Myocyte (in vitro differentiated cells): ENCODE measurements at regions not wholly inside any gene's neighbourhood (a gene's known extent, or its start where the extent isn't known, plus 50 kb on each side); places are given as distances from the start of the nearest gene placed in this dataset.

Experiments used
- DNase-seq: peaks from one replicate; pipeline ENCODE4 v3.0.0-alpha.2; 2012; ENCODE audit warnings: low read depth

DNA sequence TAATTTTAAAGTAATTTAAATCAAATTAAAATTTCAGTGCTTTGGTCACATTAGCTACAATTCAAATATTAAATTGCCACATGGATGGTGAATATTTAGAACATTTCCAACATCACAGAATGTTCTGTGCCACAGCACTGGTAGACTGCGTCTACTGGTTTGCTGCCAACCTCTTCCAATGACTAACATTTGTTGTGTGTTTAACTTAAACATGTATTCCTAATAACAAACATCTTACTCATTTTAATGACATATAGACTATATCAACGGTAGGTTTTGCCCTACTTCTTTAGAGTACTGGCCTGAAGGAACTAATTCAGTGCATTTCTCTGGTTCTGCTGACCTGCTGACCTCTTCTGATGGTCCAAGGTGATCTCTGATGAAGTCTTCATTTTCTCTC is 157.6 kb downstream of the DCK start:
- no peak for DNase-seq

DNA sequence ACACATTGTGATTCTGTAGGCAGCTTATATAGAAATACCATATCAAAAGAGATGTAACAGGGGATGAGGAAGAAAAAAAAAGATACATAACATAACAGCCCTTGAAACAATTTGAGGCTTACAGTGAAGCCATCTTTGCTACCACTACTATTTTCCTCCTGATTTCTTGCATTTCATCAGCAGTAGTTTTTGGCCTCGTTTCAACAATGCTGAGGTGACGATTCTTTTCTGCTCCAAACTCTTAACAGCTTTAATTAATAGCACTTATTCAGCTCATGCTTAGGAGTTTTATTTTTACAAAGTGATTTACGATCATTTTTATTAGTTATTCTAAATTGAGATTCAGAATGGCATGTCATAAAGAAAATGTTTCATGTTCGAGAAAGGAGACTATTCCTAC is 163.2 kb downstream of the DCK start:
- no peak for DNase-seq

DNA sequence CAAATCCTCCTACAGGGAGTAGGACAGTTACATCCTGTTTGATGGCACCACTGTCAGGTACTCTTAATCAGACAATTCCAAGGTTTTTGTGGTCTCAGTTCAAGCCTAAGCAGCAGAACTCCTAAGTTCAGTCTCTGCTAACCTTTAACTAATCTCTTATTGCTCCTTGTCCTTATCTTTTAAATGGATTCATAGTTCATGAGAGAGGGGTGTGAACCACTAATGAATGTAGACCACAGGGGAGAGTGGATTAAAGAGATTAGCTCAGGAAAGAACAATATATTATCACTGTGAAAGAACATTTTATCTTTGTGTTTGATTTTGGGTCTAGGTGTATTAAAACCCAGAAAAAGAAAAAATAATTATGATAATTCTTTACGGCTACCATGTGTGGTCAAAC is 168.9 kb downstream of the DCK start:
- DNase-seq = no peak

DNA sequence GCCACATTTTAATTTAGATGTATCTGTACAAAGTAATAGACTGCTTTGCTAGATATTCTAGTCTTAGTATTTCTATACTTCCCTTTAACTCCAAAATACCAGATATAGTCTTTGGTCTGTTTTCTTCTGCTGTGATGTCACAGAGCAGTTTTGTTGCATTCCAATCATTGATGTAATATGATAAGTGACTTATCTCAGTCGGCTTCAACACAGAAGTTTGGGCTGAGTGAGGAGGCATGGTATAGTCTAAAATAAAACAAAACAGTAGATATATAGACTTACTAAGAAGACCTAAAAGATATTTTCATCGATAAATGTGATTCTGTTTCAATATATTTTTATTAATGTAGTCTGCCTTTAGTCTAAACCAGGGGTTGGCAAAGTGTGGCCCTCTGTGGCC is 169.9 kb downstream of the DCK start:
- DNase-seq = no peak

DNA sequence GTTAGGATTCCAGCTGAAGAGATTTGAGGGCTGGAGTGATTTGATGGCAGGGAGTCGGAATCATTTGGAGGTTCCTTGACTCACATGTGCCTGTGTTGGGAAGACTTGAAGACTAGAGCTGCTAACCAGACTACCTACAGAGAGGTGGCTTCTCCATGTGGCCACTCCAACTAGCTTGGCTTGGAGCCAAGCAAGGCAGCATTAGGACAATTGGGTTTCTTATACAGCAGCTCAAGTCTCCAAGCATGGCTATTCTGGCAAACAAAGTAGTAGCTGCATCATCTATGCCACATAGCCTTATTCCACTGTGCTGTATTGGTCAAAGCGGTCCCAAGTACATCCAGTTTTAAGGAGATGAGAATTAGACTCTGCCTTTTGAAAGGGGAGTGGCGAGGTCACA is 171.7 kb upstream of the SLC4A4 start:
- no peak for DNase-seq

DNA sequence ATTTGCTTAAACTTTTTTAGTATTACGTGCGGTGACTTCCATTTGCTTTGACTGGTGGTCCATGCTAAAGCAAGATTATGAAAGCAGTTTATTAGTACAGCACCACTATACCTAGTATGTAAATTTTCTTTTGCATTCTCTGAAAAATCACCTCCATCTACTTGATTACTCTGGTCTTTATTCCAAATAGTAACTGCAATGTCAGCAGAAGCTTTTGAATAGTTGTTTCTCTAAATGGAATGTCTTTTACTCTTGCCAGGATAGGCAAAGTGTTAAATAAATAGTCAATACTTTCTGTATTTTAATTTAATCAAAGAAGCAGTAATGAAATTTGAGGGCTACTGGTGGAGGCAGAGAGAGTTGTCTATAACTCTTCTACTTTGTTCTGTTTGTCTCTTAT is 167.2 kb upstream of the SLC4A4 start:
- DNase-seq = no peak

DNA sequence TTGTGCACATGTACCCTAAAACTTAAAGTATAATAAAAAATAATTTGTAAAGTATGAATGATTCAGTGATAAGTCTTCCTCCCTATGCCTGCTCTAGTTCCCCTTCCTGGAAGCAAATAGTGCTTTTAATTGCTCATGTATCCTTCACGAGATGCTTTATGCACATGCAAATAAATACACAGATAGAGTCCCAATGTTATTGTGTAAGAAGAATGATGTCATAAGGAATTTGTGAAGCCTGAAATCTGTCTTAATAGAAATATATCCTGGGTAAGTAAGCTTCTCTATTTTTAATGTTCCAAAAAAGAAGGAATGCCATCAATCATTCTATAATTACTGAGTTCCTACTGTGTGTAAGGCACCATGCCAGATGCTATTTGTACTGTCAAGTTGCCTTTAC is 157.5 kb upstream of the SLC4A4 start:
- no peak for DNase-seq

DNA sequence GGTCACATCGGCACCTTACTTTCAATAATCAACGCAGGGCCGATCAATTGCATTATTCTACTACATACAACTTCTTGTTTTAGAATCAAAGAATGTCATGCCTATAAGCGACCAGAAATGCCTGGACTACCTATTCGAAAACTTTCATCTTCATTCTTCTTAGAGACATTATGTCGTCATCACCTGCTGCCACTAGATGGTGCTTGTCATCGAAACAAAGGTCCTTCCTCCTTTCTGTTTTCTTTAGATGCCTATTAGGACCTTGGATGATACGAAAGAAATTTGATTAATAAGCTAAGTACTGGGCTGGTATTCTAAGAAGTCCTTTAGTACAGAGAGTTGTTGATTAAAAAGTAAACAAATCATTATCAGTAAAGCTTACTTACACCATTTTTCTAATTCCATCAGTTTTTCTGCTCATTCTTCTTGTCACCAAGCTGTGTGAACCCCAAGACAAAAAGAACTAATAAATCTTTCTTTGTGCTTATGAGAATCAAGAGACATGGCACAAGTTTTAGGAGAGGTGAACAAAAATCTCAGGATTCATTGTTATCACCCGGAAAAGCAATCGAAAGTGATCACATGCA is 154.5 kb upstream of the SLC4A4 start:
- DNase-seq = peak; percentile 74

DNA sequence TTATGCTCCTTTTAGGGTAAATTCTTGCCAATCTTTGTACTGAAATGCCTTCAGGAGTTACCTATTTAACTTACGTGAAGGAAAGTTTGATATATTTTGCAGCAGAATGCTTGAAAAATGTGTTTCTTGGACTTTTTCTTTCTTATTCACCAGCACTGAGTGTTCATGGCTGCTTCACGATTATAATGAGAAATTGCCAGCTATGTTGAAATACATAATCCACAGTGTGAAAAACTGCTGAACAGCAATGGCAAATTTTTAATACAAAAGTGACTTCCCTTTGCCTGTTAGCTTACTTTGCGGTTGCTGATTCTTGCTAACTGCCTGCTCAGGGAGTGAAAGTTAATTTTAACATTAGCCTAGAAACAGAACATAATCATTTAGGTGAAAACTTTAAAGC is 153.8 kb upstream of the SLC4A4 start:
- DNase-seq = no peak

DNA sequence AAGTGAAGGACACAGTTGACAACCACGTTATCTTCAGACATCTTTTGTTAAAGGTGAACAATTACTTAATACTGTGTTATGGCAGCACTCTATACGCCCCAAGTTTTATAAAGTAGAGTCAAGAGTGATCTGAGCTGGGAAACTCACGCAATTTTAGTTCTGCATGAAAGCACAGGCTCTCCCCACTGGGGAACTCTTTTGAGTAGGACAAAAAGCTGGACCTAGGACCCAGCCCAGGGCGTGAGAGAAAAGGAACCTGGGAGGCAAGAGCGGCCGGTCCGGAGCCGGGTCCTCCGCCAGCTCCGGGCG is 152.6 kb upstream of the SLC4A4 start:
- DNase-seq = peak; percentile 6

DNA sequence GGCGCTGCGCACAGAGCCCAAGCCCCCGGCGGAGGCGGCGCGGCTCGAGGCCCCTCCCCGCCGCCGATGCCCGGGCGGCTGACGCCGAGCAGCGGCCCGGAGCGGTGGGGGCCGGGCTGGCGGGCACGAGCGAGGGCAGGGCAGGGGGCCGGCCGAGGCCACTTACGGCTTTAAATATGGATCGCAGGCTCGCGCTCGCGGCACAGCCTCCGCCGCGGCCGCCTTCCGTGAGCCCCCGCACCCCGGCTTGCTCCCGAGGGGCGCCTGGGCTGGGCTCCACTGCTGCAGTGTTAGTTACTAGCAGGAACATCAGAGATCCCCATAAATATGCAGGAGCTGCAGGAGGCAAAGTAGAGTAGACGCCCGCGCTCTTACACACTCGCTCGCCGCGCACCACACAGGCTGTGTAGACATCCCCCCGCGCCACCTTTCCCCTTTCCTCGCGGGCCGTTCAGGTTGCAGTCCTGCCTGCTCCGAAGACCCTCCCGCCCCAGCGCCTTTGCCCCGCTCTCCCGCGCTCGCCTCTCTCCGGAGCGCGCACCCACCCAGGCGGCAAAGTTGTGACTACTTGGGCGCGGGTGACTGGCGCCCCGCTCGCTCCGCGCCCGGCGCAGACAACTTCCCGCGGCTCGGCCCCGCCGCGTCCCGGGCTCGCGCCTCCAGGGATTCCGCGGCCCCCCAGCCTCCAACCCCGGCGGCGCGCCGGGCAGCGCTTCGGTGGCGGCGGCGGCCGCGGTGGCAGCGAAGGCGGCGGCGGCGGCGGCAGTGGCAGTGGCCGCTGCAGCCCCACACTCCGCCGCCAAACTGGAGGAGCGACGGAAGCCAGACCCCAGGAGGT is 152.0 kb upstream of the SLC4A4 start:
- peak; percentile 72 for DNase-seq

DNA sequence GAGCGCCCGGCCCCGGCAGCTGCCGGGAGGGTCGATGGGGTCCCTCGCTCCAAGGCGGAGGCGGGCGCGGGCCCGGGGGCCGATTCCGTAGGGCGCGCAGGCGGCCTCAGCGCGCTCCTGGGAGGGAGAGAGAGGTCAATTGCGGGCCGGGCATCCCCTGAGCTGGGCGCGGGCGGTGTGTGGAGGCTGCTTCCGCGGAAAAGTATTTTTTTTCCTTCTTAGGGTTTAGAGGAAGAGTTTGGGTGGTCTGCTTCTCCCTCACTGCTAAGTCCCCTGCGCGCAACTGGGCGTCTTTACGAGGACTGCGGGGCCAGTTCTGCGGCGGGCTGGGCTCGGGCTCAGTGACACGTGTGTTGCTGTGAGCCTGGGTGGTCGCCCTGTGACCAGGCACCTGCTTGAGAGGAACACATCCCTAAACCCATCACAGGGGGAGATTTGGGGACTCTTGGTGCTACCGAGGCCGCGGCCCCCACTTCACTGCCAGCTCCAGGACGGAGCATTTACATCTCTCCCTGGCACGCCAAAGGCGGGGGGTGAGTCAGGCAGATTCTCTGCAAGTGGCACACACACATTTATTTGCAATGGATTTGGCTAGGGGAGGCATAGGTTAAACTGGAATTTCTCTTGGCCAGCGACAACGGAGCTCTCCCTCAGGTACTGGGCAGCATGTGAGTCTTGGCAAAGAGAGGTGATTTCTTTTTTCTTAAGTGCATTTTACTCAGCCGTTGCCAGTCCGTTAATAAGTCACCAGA is 151.2 kb upstream of the SLC4A4 start:
- peak; percentile 20 for DNase-seq

DNA sequence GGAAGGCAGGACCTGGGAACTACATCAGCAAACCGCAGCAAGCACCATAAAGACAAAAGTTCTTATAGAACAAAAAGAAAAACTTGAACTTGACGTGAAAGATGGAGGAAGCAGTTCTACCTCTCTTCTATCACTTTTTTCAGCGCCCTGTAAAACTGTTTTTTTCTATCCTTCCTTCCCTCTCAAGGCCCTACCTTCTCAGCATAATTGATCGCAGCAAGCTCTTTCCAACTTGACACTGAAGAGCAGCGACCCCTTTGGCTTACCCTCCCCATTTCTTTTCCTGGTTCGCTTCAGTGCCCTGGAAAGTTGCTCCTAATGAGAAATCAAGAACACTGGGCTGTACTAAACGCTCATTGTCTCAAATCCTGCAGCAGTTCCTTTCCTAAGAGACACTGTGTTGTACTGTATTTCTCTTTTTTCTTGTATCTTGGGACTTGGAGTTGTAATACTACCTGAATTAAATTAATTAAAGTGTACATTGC is 150.6 kb upstream of the SLC4A4 start:
- DNase-seq = no peak

DNA sequence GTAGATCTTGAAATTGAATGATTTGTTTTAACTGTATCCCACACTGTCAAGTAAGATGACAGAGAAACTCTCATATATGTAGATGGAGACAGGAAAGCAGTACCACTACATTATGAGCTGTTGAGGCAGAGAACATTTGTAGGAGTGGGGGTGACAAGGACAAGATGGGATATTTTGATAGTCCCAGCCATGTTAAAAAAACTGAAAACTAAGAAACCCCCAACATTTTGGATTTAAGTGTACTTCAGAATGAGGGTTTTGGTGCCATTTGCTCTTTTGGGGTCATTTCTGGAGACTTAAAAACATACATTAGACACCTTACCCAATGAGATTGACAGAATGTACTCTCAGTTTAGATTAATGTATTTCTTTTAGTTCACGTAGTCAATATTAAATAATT is 149.9 kb upstream of the SLC4A4 start:
- no peak for DNase-seq

DNA sequence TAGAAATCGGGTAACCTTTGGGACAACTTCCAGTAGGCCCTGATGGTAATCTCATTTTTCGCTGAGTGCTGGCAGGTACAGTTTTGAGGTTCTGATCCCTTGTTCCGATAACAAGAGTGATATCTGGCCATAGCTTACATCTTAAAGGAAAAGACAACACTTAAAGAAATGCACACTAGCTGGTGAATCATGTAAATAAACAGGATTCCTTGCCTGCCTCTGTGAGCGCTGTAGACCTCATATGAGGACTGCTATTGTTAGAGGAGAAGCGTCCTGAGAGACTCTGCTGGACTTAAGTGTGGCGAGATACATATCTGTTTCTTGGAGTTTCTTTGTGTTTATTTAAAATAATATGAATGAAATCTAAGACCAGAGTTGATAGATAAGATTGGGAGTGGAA is 149.3 kb upstream of the SLC4A4 start:
- no peak for DNase-seq

DNA sequence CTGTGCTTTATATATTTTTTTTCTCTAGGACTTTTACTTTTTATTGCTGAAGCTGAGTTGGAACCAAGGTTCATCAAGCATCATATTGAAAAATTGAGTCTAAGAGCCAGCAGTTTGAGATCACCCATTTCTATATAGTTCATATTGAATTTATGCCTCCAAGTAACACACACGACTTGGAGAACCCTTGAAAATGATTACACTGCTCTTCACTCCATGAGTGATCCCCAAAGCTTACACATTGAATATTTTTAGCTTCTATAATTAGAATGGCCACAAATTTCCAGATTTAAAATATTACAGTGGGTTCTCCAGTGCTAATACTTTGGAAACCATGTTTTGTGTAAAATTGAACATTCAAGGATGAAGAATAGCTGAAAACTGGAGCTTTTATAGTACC is 144.4 kb upstream of the SLC4A4 start:
- DNase-seq = no peak

DNA sequence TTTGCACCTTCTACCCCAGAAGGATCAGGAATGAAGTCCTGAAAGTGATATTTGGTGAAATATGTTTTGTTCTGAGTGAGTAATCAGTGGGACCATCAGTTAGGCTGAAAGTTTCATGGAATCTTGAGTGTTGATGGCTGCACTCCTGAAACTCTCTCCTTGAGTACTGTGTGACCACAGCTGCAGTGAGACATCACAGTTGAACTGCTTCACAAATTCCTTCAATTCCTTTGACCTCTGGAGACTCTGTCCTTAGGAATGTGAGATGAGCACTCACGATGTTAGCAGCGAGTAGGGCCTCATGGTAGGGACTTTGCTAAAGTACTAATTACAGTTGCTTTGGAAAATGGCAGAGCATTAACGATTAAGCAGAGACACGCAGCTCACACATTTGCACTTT is 142.9 kb upstream of the SLC4A4 start:
- DNase-seq = peak; percentile 51

DNA sequence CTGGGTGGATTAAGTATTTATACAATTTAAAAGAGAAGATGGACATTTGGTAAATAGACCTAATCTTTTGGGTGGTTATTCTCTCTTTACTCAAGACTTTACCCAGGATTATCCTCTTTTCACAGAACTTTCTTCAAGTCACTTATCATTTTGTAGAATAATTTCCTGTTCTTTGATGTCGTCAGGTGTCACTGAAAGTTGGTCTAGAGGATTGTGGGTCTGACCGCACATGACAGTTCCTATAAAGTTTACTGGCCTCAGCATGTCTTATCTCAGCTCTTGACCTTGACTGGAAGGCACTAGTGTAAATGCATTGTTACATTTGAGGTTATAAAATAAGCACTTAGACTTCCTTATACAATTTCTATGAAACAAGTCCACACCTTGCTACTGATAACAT is 139.9 kb upstream of the SLC4A4 start:
- no peak for DNase-seq

DNA sequence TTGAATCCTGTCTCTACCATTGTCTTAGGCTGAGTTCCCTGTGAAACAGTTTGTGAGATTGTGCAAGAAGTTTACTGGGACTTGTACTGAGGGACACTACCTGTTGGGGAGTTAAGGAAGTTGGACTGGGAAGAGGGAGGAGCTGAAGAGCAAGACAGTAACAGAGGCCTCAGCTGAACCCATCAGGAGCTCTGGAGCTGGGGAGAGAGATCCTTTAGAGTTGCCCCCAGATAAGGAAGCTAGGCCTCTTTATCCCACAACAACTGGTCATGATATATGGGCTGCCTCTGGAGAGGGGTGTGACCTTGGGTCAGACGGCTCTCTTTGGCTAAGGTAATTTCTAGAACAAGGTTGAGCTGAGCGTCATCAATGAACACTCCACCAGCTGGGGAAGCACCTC is 137.8 kb upstream of the SLC4A4 start:
- no peak for DNase-seq

DNA sequence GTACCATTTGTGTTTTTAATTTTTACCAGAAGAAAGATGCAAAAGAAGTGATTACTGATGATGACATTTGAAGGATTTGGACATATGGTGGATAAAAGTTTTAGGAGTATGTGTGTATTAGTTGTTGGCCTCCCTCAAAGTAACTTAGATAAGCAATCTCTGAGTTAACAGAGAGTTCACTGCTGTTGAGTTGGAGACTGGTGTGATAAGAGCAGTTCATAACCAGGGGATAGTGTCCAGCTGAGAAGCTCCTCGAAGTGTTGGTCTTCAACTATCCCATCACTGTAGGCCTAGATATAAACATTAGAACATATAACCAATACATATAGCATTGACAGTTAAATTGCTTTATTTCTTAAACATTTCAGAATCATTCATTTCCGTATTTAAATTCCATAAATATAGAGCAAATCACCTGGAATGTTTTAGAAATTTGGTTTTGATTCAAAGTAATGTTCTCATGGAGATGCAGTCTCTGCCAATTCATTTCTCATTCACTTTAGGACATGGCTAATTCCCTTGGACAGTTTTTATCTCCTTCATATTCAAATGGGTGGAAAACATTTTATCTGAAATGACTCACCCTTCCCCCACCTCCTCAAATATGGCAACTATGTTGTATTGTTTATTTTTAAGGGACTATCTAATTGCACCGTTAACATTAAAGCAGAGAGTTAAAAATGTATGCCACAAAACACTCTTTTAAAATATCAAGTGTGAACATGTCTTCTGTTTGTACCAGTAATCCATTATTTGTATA is 136.8 kb upstream of the SLC4A4 start:
- no peak for DNase-seq

DNA sequence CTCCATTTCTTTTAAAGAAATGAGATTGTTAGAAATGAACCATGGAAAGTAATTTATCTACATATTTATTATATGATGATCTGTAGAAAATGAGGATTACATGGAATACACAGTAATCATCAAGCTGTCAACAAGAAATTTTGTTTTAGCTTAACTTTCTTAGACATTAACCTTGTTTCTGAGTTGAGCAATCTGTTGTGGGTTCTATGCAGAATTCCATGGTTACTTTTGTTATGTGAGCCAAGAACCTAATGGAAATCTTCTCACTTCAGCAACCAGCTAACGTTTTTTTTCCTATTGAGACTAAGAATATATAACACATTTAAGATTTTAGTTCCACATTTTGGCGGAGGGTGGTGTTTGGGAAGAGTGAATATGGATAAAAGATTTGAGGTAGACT is 136.1 kb upstream of the SLC4A4 start:
- DNase-seq = no peak

DNA sequence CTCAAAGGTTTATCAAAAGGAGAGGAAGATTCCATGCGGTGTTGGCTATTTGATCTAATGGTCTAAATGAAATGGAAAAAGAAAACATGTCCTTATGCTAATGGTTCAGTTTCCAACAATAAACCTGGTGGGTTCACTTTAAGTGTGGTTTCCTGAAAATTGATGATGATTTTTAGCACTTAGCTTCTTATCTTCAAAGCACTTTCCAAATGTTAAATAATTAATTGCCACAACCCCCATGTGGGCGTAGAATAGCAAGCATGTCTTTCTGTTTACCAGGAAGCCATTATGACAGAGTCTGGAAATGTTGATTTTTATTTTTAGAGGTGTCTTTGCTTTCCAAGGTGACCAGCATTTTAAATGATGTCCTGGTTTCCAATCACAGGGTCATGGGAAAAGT is 134.8 kb upstream of the SLC4A4 start:
- no peak for DNase-seq
